Natural killer cell (primary cell): ENCODE measurements at regions not wholly inside any gene's neighbourhood (a gene's known extent, or its start where the extent isn't known, plus 50 kb on each side); places are given as distances from the start of the nearest gene placed in this dataset.

ENCODE experiments used
- ATAC-seq, 3 donors: fragments of 150-1000 bp in 2 of 3; fragments of 200-7000 bp in 1 of 3; cut with Tn5 transposase; 1 replicate in 1 of 3; 2 replicates in 2 of 3; pipeline ENCODE4 v1.10.0; 2021; ENCODE audit warnings: mild to moderate bottlenecking in 2 of 3, moderate library complexity in 2 of 3
- DNase-seq, 2 donors: peaks; one replicate each; pipeline versions ENCODE4 v3.0.0 to v3.0.0-alpha.2; 2013 to 2021; ENCODE audit warnings: mixed read lengths in 1 of 2
- H3K27ac ChIP-seq: one replicate; pipeline ENCODE4 v1.5.1; 2013; ENCODE audit warnings: mild to moderate bottlenecking, low read length
- H3K27me3 ChIP-seq: one replicate; pipeline ENCODE4 v1.6.1; 2013; ENCODE audit warnings: low read length; ENCODE audit not compliant: control insufficient read depth, insufficient read depth
- H3K36me3 ChIP-seq: one replicate; pipeline ENCODE4 v1.6.1; 2013; ENCODE audit warnings: low read length; ENCODE audit not compliant: control insufficient read depth, insufficient read depth
- H3K4me1 ChIP-seq: one replicate; pipeline ENCODE4 v1.6.1; 2013; ENCODE audit warnings: low read length; ENCODE audit not compliant: control insufficient read depth, insufficient read depth
- H3K4me3 ChIP-seq: one replicate; pipeline ENCODE4 v1.5.1; 2013; ENCODE audit warnings: low read length
- H3K9me3 ChIP-seq: one replicate; pipeline ENCODE4 v1.6.1; 2013; ENCODE audit warnings: low read length; ENCODE audit not compliant: control insufficient read depth, insufficient read depth
- H3K27ac Mint-ChIP-seq, 2 donors: one replicate each; pipeline ENCODE4 v1.8.0; 2022; ENCODE audit warnings: mild to moderate bottlenecking in 2 of 2, mixed read lengths in 2 of 2, moderate library complexity in 1 of 2
- H3K27me3 Mint-ChIP-seq, 2 donors: one replicate each; pipeline ENCODE4 v1.8.0; 2022; ENCODE audit warnings: low read depth in 2 of 2, mixed read lengths in 2 of 2
- H3K36me3 Mint-ChIP-seq: one replicate; pipeline ENCODE4 v1.8.0; 2022; ENCODE audit warnings: mixed read lengths
- H3K4me1 Mint-ChIP-seq, 2 donors: one replicate each; pipeline ENCODE4 v1.8.0; 2022; ENCODE audit warnings: mixed read lengths in 2 of 2
- H3K4me3 Mint-ChIP-seq: one replicate; pipeline ENCODE4 v1.8.0; 2022; ENCODE audit warnings: mild to moderate bottlenecking, moderate library complexity, mixed read lengths
- H3K9me3 Mint-ChIP-seq, 2 donors: one replicate each; pipeline ENCODE4 v1.8.0; 2022; ENCODE audit warnings: mixed read lengths in 2 of 2
- CTCF ChIP-seq: fragments of 200-600 bp; IDR thresholded peaks from one replicate; pipeline ENCODE4 v1.8.0; 2022; ENCODE audit warnings: antibody characterized with exemption
- WGBS: methylation state at CpG from one replicate; pipeline ENCODE4 v1.1.7; 2013; ENCODE audit warnings: missing lambda C conversion rate; ENCODE audit not compliant: insufficient coverage; 5-methylcytosine and 5-hydroxymethylcytosine counted together
- intact Hi-C: fragments of 100-400 bp; cut with micrococcal nuclease; formaldehyde crosslinking; loops from one replicate; pipeline ENCODE4 v1.14.2; 2022

GRCh38 chr19:24000656-24001055 is 86.0 kb downstream of the ZNF726 start:
- intact Hi-C loops: no loop called here
- Mint-ChIP-seq H3K36me3 (peaks cover 8% of the 10 kb centered on the region), H3K4me3 (no peak overlapping the region), H3K9me3 (peaks cover 8 to 11% of the 10 kb centered on the region in 2 donors), H3K4me1 (no peaks in the 10 kb centered on the region), H3K27ac (no peak overlapping the region), H3K27me3 (no peaks in the 10 kb centered on the region)
- H3K27ac ChIP-seq: no peak overlapping the region
- WGBS: 93% methylated on average over 2 of the region's 2 CpGs
- H3K9me3 ChIP-seq: peaks cover 4% of the 10 kb centered on the region
- H3K27me3 ChIP-seq: no peaks in the 10 kb centered on the region
- no peak overlapping the region for H3K4me3 ChIP-seq
- H3K4me1 ChIP-seq: no peaks in the 10 kb centered on the region
- DNase-seq (no peak), ATAC-seq (no peak)
- TF ChIP-seq CTCF: no peak
- H3K36me3 ChIP-seq: no peaks in the 10 kb centered on the region

- no peak for ATAC-seq
- no peak overlapping the region for H3K27ac Mint-ChIP-seq
- DNase-seq: no peak
- TF ChIP-seq CTCF: no peak
- Histone ChIP-seq H3K36me3 (no peaks in the 10 kb centered on the region), H3K27me3 (no peaks in the 10 kb centered on the region), H3K27ac (no peak overlapping the region), H3K4me1 (no peaks in the 10 kb centered on the region), H3K4me3 (no peak overlapping the region), H3K9me3 (peaks cover 4% of the 10 kb centered on the region)
- 95% methylated on average over 28 of the region's 32 CpGs for WGBS
- H3K9me3 Mint-ChIP-seq: peaks cover 3 to 4% of the 10 kb centered on the region in 2 donors
- no peaks in the 10 kb centered on the region for H3K27me3 Mint-ChIP-seq
- intact Hi-C loops: no loop called here
- no peaks in the 10 kb centered on the region for H3K4me1 Mint-ChIP-seq
- H3K36me3 Mint-ChIP-seq: peaks cover 2% of the 10 kb centered on the region
- no peak overlapping the region for H3K4me3 Mint-ChIP-seq
These were observed 84.6 kb upstream of the ZNF254 start for GRCh38 chr19:24002256-24002945.

GRCh38 chr19:24003537-24003936 is 83.5 kb upstream of the ZNF254 start:
- no peak overlapping the region for H3K27ac Mint-ChIP-seq
- intact Hi-C loops: no loop called here
- Histone ChIP-seq H3K36me3 (no peaks in the 10 kb centered on the region), H3K4me1 (no peaks in the 10 kb centered on the region), H3K27ac (no peak overlapping the region), H3K27me3 (no peaks in the 10 kb centered on the region), H3K4me3 (no peak overlapping the region), H3K9me3 (peaks cover 4% of the 10 kb centered on the region)
- H3K27me3 Mint-ChIP-seq: no peaks in the 10 kb centered on the region
- 96% methylated on average over 19 of the region's 19 CpGs for WGBS
- no peak for TF ChIP-seq CTCF
- H3K36me3 Mint-ChIP-seq: no peaks in the 10 kb centered on the region
- no peak for ATAC-seq
- peaks cover 3 to 4% of the 10 kb centered on the region in 2 donors for H3K9me3 Mint-ChIP-seq
- DNase-seq: no peak
- no peak overlapping the region for H3K4me3 Mint-ChIP-seq
- H3K4me1 Mint-ChIP-seq: no peaks in the 10 kb centered on the region

GRCh38 chr19:24004166-24004565 is 82.8 kb upstream of the ZNF254 start:
- Mint-ChIP-seq H3K36me3 (no peaks in the 10 kb centered on the region), H3K4me1 (no peaks in the 10 kb centered on the region), H3K27ac (no peak overlapping the region), H3K9me3 (peaks cover 0 to 1% of the 10 kb centered on the region in 2 donors), H3K4me3 (no peak overlapping the region), H3K27me3 (no peaks in the 10 kb centered on the region)
- TF ChIP-seq CTCF: no peak
- no peaks in the 10 kb centered on the region for H3K4me1 ChIP-seq
- no peak for ATAC-seq
- DNase-seq: no peak
- no peak overlapping the region for H3K4me3 ChIP-seq
- no peaks in the 10 kb centered on the region for H3K27me3 ChIP-seq
- H3K9me3 ChIP-seq: peaks cover 4% of the 10 kb centered on the region
- WGBS: 79% methylated on average over 5 of the region's 6 CpGs
- intact Hi-C loops: no loop called here
- no peak overlapping the region for H3K27ac ChIP-seq
- no peaks in the 10 kb centered on the region for H3K36me3 ChIP-seq
